ENCODE measurements at regions not wholly inside any gene's neighbourhood (a gene's known extent, or its start where the extent isn't known, plus 50 kb on each side); places are given as distances from the start of the nearest gene placed in this dataset.
"Not testable (repeated sequence)": the region's sequence is repeated elsewhere in the genome, so short reads cannot be mapped to it uniquely, and the experiment has no call there.

- Histone ChIP-seq H3K27ac (ENCODE audit: low read depth, low read length, poor library complexity, severe bottlenecking) (no peak overlapping the region), H3K9me2 (ENCODE audit: insufficient read depth, low read length) (no peaks in the 10 kb centered on the region), H3K36me3 (ENCODE audit: insufficient read depth, low read length) (no peaks in the 10 kb centered on the region), H3K4me1 (ENCODE audit: insufficient read depth, low read length, poor library complexity, severe bottlenecking) (no peaks in the 10 kb centered on the region), H3K9me3 (ENCODE audit: low read length) (no peaks in the 10 kb centered on the region), H3K79me2 (ENCODE audit: insufficient read depth, low read depth, low read length) (no peaks in the 10 kb centered on the region), H3K4me2 (ENCODE audit: low read length) (no peak overlapping the region), H3K4me3 (ENCODE audit: low read depth, low read length, poor library complexity, severe bottlenecking) (no peak overlapping the region), H4K20me1 (ENCODE audit: insufficient read depth, low read length) (no peaks in the 10 kb centered on the region), H2AFZ (ENCODE audit: low read length) (no peak overlapping the region)
- TF ChIP-seq EZH2phosphoT487 (IDR thresholded peaks at IDR 0.05; ENCODE audit: borderline replicate concordance, low read depth, low read length), result no peak
- TF ChIP-seq, protein P1, sequence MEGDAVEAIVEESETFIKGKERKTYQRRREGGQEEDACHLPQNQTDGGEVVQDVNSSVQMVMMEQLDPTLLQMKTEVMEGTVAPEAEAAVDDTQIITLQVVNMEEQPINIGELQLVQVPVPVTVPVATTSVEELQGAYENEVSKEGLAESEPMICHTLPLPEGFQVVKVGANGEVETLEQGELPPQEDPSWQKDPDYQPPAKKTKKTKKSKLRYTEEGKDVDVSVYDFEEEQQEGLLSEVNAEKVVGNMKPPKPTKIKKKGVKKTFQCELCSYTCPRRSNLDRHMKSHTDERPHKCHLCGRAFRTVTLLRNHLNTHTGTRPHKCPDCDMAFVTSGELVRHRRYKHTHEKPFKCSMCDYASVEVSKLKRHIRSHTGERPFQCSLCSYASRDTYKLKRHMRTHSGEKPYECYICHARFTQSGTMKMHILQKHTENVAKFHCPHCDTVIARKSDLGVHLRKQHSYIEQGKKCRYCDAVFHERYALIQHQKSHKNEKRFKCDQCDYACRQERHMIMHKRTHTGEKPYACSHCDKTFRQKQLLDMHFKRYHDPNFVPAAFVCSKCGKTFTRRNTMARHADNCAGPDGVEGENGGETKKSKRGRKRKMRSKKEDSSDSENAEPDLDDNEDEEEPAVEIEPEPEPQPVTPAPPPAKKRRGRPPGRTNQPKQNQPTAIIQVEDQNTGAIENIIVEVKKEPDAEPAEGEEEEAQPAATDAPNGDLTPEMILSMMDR (conservative IDR thresholded peaks at IDR 0.05; ENCODE audit: low read length), result peak; percentile 30; the same call in 1 of the 2 replicates
- BruUV-seq (replicated peaks), result no TSS peak
- ChIA-PET CTCF (ENCODE audit: unreplicated experiment) (no interaction called here), POLR2A (no interaction called here)
- intact Hi-C loops (cut with micrococcal nuclease; ENCODE audit: unreplicated experiment), result no loop called here
- DNase-seq (ENCODE audit: low spot score), result no peak
These were observed 145.6 kb downstream of the CSNK2A3 start for GRCh38 chr11:11207428-11207827.

DNA sequence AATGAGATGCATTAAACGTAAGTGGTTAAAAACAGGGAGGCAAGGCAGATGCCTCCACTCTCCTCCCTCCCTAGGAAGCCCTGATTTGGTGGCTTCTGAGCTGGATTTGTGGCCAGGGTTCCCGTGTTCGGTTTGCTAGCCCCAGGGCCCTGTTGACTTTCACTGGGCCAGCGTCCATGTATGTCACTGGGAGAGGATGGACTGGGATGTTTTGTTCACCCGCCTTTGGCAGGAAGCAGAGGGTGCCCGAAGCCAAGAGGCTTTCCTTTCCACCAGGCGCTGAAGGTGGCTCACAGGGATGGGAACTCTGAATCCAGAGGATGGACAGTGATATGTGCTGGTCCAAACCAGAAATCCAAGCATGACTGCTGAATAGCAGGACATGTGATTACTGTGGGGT is 146.6 kb downstream of the CSNK2A3 start:
- Histone ChIP-seq H3K36me3 (ENCODE audit: insufficient read depth, low read length) (no peaks in the 10 kb centered on the region), H3K79me2 (ENCODE audit: insufficient read depth, low read depth, low read length) (no peaks in the 10 kb centered on the region), H3K27ac (ENCODE audit: low read depth, low read length, poor library complexity, severe bottlenecking) (no peak overlapping the region), H2AFZ (ENCODE audit: low read length) (no peak overlapping the region), H3K4me3 (ENCODE audit: low read depth, low read length, poor library complexity, severe bottlenecking) (no peak overlapping the region), H4K20me1 (ENCODE audit: insufficient read depth, low read length) (no peaks in the 10 kb centered on the region), H3K9me3 (ENCODE audit: low read length) (no peaks in the 10 kb centered on the region), H3K4me1 (ENCODE audit: insufficient read depth, low read length, poor library complexity, severe bottlenecking) (no peaks in the 10 kb centered on the region), H3K9me2 (ENCODE audit: insufficient read depth, low read length) (no peaks in the 10 kb centered on the region), H3K4me2 (ENCODE audit: low read length) (no peak overlapping the region)
- ChIA-PET CTCF (ENCODE audit: unreplicated experiment) (no interaction called here), POLR2A (no interaction called here)
- BruUV-seq (replicated peaks), result no TSS peak
- intact Hi-C loops (cut with micrococcal nuclease; ENCODE audit: unreplicated experiment), result no loop called here
- TF ChIP-seq, protein P1 (conservative IDR thresholded peaks at IDR 0.05; ENCODE audit: low read length), result no peak
- TF ChIP-seq EZH2phosphoT487 (IDR thresholded peaks at IDR 0.05; ENCODE audit: borderline replicate concordance, low read depth, low read length), result no peak
- no peak for DNase-seq (ENCODE audit: low spot score)

DNA sequence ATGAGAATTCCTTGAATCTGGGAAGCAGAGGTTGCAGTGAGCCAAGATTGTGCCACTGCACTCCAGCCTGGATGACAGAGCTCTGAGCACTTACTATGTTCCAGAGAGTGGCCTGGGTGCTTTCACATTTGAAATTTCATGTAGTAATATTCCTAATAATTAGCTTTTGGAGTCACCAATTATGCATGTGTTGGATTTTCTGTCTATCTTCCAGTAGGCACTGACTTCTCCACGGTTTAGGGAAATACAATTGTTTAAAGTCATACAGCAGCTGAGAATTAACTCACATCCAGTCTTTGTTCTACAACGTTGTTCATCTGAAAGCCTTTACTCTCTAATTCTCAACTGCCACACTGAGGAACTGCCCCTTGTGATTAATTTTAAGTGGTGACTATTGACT is 150.2 kb downstream of the CSNK2A3 start:
- intact Hi-C loops (cut with micrococcal nuclease; ENCODE audit: unreplicated experiment), result no loop called here
- TF ChIP-seq, protein P1 (conservative IDR thresholded peaks at IDR 0.05; ENCODE audit: low read length), result no peak
- no peak for TF ChIP-seq EZH2phosphoT487 (IDR thresholded peaks at IDR 0.05; ENCODE audit: borderline replicate concordance, low read depth, low read length)
- no TSS peak for BruUV-seq (replicated peaks)
- POLR2A ChIA-PET, result no interaction called here
- Histone ChIP-seq H3K4me2 (ENCODE audit: low read length) (no peak overlapping the region), H3K9me3 (ENCODE audit: low read length) (no peaks in the 10 kb centered on the region), H3K36me3 (ENCODE audit: insufficient read depth, low read length) (no peaks in the 10 kb centered on the region), H4K20me1 (ENCODE audit: insufficient read depth, low read length) (no peaks in the 10 kb centered on the region), H3K27ac (ENCODE audit: low read depth, low read length, poor library complexity, severe bottlenecking) (no peak overlapping the region), H3K4me3 (ENCODE audit: low read depth, low read length, poor library complexity, severe bottlenecking) (no peak overlapping the region), H3K4me1 (ENCODE audit: insufficient read depth, low read length, poor library complexity, severe bottlenecking) (no peaks in the 10 kb centered on the region), H3K79me2 (ENCODE audit: insufficient read depth, low read depth, low read length) (no peaks in the 10 kb centered on the region), H2AFZ (ENCODE audit: low read length) (no peak overlapping the region), H3K9me2 (ENCODE audit: insufficient read depth, low read length) (no peaks in the 10 kb centered on the region)
- CTCF ChIA-PET (ENCODE audit: unreplicated experiment), result no interaction called here
- DNase-seq (ENCODE audit: low spot score), result no peak

- H3K27ac ChIP-seq (ENCODE audit: low read depth, low read length, poor library complexity, severe bottlenecking); H3K9me2 ChIP-seq (ENCODE audit: insufficient read depth, low read length); intact Hi-C loops (cut with micrococcal nuclease; ENCODE audit: unreplicated experiment); POLR2A ChIA-PET; H3K36me3 ChIP-seq (ENCODE audit: insufficient read depth, low read length); H3K9me3 ChIP-seq (ENCODE audit: low read length); H3K79me2 ChIP-seq (ENCODE audit: insufficient read depth, low read depth, low read length); H4K20me1 ChIP-seq (ENCODE audit: insufficient read depth, low read length); H3K4me1 ChIP-seq (ENCODE audit: insufficient read depth, low read length, poor library complexity, severe bottlenecking); CTCF ChIA-PET (ENCODE audit: unreplicated experiment); H3K4me3 ChIP-seq (ENCODE audit: low read depth, low read length, poor library complexity, severe bottlenecking); H3K4me2 ChIP-seq (ENCODE audit: low read length); H2AFZ ChIP-seq (ENCODE audit: low read length); BruUV-seq (replicated peaks); DNase-seq (ENCODE audit: low spot score): not testable (repeated sequence)
These were observed 151.7 kb downstream of the CSNK2A3 start for GRCh38 chr11:11201302-11201701.

Measured in OCI-LY7 (cell line).